Ovary (tissue), 3 donors: ENCODE measurements at regions not wholly inside any gene's neighbourhood (a gene's known extent, or its start where the extent isn't known, plus 50 kb on each side); places are given as distances from the start of the nearest gene placed in this dataset.

ENCODE experiments used
- EP300 ChIP-seq: sonication (generic); formaldehyde crosslinking; IDR thresholded peaks from one replicate; pipeline ENCODE4 v1.6.1; 2017; ENCODE audit warnings: antibody characterized with exemption
- POLR2A ChIP-seq: fragments of 450-650 bp; IDR thresholded peaks from one replicate; pipeline ENCODE4 v1.6.1; 2017; ENCODE audit warnings: antibody characterized with exemption, mild to moderate bottlenecking, moderate library complexity
- TF ChIP-seq, protein P1 (sequence below), 3 donors: fragments of 450-650 bp in 2 of 3; fragments of 200-600 bp in 1 of 3; IDR thresholded peaks; one replicate each; pipeline versions ENCODE4 v1.5.1 to v1.8.0; 2016 to 2022; ENCODE audit warnings: antibody characterized with exemption in 3 of 3, mild to moderate bottlenecking in 1 of 3
- donor health status: DM: no; HTN: no; CAD: no.

DNA sequence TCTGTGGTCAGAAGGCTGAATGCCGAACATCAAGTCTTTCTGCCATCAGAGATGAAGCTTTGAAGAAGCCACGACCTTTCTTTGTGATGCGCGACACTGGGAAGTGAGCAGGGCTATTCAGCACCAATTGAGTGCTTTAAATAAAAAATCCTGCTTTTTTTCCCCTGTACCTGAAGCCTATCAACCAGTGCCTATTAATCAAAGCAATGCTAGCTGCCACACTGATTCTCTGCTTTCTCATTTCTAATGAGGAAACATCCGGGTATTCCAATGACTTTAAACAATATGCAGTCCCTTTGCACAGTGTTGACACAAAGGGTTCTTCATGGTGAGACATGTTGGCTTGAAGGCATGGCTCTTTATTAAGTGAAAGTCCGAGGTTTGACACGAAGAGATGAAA, 88.0 kb downstream of the GALR1 start:
- TF ChIP-seq EP300 (no peak), POLR2A (no peak)
- TF ChIP-seq, protein P1, sequence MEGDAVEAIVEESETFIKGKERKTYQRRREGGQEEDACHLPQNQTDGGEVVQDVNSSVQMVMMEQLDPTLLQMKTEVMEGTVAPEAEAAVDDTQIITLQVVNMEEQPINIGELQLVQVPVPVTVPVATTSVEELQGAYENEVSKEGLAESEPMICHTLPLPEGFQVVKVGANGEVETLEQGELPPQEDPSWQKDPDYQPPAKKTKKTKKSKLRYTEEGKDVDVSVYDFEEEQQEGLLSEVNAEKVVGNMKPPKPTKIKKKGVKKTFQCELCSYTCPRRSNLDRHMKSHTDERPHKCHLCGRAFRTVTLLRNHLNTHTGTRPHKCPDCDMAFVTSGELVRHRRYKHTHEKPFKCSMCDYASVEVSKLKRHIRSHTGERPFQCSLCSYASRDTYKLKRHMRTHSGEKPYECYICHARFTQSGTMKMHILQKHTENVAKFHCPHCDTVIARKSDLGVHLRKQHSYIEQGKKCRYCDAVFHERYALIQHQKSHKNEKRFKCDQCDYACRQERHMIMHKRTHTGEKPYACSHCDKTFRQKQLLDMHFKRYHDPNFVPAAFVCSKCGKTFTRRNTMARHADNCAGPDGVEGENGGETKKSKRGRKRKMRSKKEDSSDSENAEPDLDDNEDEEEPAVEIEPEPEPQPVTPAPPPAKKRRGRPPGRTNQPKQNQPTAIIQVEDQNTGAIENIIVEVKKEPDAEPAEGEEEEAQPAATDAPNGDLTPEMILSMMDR (IDR thresholded peaks at IDR 0.05): no peak
